ENCODE measurements at regions not wholly inside any gene's neighbourhood (a gene's known extent, or its start where the extent isn't known, plus 50 kb on each side); places are given as distances from the start of the nearest gene placed in this dataset.

DNA sequence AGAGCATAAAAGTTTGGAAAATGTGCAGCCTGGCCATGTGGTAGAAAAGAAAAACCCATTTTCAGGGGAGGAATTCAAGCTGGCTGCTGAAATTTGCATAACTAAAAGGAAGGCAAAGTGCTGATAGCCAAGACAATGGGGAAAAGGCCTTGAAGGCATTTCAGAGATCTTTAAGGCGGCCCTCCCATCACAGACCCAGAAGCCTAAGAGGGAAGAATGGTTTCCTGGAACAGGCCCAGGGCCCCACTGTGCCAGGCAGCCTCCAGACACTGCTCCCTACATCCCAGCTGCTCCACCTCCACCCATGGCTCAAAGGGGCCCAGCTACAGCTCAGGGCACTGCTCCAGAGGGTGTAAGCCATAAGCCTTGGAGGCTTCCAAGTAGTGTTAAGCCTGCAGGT lies 158.0 kb upstream of the PRDX4 start:
- H3K79me2 ChIP-seq (ENCODE audit: control insufficient read depth, insufficient read depth, low read length): no peaks in the 10 kb centered on the region
- no peak overlapping the region for H3K9ac ChIP-seq (replicated peaks; ENCODE audit: extremely low read depth, insufficient read depth, low read length)
- FAIRE-seq (no peak), DNase-seq (ENCODE audit: low read depth, low spot score) (no peak)
- no peaks in the 10 kb centered on the region for H3K9me1 ChIP-seq (replicated peaks; ENCODE audit: control insufficient read depth, extremely low read depth, insufficient read depth, low read length)
- TF ChIP-seq POLR2AphosphoS5 (IDR thresholded peaks at IDR 0.05; ENCODE audit: insufficient read depth, low read depth, low read length) (no peak), FOS (IDR thresholded peaks at IDR 0.05; ENCODE audit: borderline replicate concordance, insufficient read depth, low read length) (no peak)
- TF ChIP-seq, protein P1, sequence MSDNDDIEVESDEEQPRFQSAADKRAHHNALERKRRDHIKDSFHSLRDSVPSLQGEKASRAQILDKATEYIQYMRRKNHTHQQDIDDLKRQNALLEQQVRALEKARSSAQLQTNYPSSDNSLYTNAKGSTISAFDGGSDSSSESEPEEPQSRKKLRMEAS (IDR thresholded peaks at IDR 0.05; ENCODE audit: insufficient read depth, insufficient read length): no peak
- intact Hi-C loops (cut with micrococcal nuclease): no loop called here
- no peaks in the 10 kb centered on the region for H3K27me3 ChIP-seq (ENCODE audit: control insufficient read depth in 2 of 2, insufficient read depth in 2 of 2, low read length in 2 of 2)
- no peaks in the 10 kb centered on the region for H3K4me1 ChIP-seq (ENCODE audit: control insufficient read depth, extremely low read depth, insufficient read depth, low read length)
- dilution Hi-C loops (cut with MboI; ENCODE audit: extremely low pct_ligation_motif_present, low sequenced_read_pairs): no loop called here
- no peaks in the 10 kb centered on the region for H3K36me3 ChIP-seq (ENCODE audit: control insufficient read depth in 2 of 2, extremely low read depth in 1 of 2, insufficient read depth in 2 of 2, low read length in 2 of 2)
- BruUV-seq (replicated peaks): no TSS peak
- no peak overlapping the region for H2AFZ ChIP-seq (ENCODE audit: low read depth, low read length)
- H3K4me3 ChIP-seq (replicated peaks in 1 of 3; ENCODE audit: insufficient read depth in 1 of 3, low read depth in 1 of 3, low read length in 3 of 3): no peak overlapping the region
- H3K4me2 ChIP-seq (ENCODE audit: insufficient read depth, low read length): no peak overlapping the region
- ChIA-PET CTCF (no interaction called here), POLR2A (no interaction called here)
- no peak overlapping the region for H3K27ac ChIP-seq (ENCODE audit: insufficient read depth, low read depth, low read length)
- H3K9me3 ChIP-seq (replicated peaks; ENCODE audit: control insufficient read depth, insufficient read depth, low read length): no peaks in the 10 kb centered on the region
- H4K20me1 ChIP-seq (replicated peaks; ENCODE audit: control insufficient read depth, extremely low read depth, insufficient read depth, low read length): no peaks in the 10 kb centered on the region

DNA sequence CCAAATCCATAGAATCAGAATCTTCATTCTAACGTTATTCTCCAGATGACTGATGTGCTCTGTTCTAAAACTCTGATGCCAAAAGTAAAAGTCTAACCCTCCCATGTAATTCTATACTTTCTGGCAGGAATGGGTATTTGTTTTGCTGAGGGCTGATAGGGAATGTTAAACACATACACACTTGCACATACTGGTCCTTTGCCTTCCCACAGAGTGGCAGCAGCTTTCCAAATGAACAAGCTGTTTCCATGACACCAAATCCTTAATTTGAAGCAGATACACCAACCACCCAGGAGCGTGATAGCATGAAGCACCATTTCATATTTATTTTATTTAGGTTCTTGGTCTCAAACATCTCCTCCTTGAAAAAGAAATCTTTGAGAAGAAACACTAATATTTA lies 155.5 kb upstream of the PRDX4 start:
- TF ChIP-seq, protein P1 (IDR thresholded peaks at IDR 0.05; ENCODE audit: insufficient read depth, insufficient read length): no peak
- no peak for TF ChIP-seq GATA2 (IDR thresholded peaks at IDR 0.05; ENCODE audit: insufficient read depth, insufficient read length, low read depth, low read length)
- TF ChIP-seq JUN (IDR thresholded peaks at IDR 0.05; ENCODE audit: borderline replicate concordance, insufficient read depth, insufficient read length, low read depth): no peak
- TF ChIP-seq EZH2 (IDR thresholded peaks at IDR 0.05; ENCODE audit: borderline replicate concordance, low read depth, low read length, severe bottlenecking): no peak
- Histone ChIP-seq H4K20me1 (replicated peaks; ENCODE audit: control insufficient read depth, extremely low read depth, insufficient read depth, low read length) (no peaks in the 10 kb centered on the region), H2AFZ (ENCODE audit: low read depth, low read length) (no peak overlapping the region), H3K27me3 (ENCODE audit: control insufficient read depth in 2 of 2, insufficient read depth in 2 of 2, low read length in 2 of 2) (no peaks in the 10 kb centered on the region), H3K79me2 (ENCODE audit: control insufficient read depth, insufficient read depth, low read length) (no peaks in the 10 kb centered on the region), H3K9ac (replicated peaks; ENCODE audit: extremely low read depth, insufficient read depth, low read length) (no peak overlapping the region), H3K9me3 (replicated peaks; ENCODE audit: control insufficient read depth, insufficient read depth, low read length) (no peaks in the 10 kb centered on the region), H3K4me1 (ENCODE audit: control insufficient read depth, extremely low read depth, insufficient read depth, low read length) (no peaks in the 10 kb centered on the region), H3K36me3 (ENCODE audit: control insufficient read depth in 2 of 2, extremely low read depth in 1 of 2, insufficient read depth in 2 of 2, low read length in 2 of 2) (no peaks in the 10 kb centered on the region), H3K27ac (ENCODE audit: insufficient read depth, low read depth, low read length) (no peak overlapping the region), H3K4me3 (replicated peaks in 1 of 3; ENCODE audit: insufficient read depth in 1 of 3, low read depth in 1 of 3, low read length in 3 of 3) (no peak overlapping the region), H3K4me2 (ENCODE audit: insufficient read depth, low read length) (no peak overlapping the region), H3K9me1 (replicated peaks; ENCODE audit: control insufficient read depth, extremely low read depth, insufficient read depth, low read length) (no peaks in the 10 kb centered on the region)
- ChIA-PET POLR2A (no interaction called here), CTCF (no interaction called here)
- intact Hi-C loops (cut with micrococcal nuclease): no loop called here
- FAIRE-seq (no peak), DNase-seq (ENCODE audit: low read depth, low spot score) (no peak)
- dilution Hi-C loops (cut with MboI; ENCODE audit: extremely low pct_ligation_motif_present, low sequenced_read_pairs): no loop called here
- no TSS peak for BruUV-seq (replicated peaks)

All from endothelial cell of umbilical vein (primary cell).